T1000 (cell line): ENCODE measurements at regions not wholly inside any gene's neighbourhood (a gene's known extent, or its start where the extent isn't known, plus 50 kb on each side); places are given as distances from the start of the nearest gene placed in this dataset.
A peak's percentile ranks its signal among the peaks of the same experiment; 100 is the strongest.

Experiments used
- DNase-seq: peaks from one replicate; lab custom pipeline; 2025; ENCODE audit warnings: mixed read lengths; lab: John Stamatoyannopoulos, UW

DNA sequence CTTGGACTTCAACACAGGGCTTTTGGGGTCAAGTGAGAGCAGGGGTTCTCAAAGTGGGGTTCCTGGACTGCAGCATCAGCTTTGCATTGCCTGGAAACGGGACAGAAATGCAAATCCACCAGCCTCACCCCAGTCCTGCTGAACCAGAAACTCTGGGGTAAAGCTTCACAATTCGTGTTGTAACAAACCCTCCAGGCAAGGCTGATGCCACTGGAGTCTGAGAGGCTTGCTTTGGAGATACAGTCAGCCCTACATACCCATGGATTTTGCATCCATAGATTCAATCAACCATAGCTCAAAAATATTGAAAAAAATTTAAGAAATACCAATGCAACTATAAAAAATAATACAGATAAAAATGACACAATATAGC, 160.4 kb upstream of the ECI2 start:
- DNase-seq = no peak

DNA sequence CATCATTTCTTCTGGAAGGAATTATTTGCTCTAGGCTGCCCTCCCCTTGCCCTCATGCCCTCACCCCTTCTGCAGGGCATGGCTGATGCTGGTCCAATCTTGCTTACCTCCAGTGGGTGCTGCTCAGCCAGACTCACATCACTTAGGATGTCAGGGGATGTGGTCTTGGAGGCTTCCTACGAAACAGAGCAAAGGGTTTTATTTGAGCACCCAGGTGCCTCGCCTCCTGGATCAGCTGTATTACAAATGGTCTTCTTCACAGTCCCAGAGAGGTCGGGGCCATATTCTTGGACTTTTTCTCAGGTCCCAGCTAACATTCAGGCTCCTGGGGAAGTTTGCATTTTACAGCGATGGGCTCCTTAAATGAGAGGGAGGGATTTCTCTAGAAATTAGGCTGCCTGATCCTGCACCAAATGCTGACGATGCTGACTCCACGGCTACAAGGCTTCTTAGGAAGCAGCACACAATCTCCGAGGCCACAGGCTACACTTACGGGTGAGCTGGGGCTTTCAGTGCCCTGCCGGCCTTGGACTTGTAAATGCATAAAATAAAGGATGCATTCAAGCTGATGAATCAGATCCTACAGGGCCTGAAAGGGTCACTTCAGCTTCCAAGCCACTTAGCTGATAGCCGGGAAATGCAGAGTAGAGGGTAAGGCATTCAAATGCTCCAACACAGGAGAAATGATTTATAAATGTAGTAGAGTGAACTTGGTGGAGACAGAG, 159.8 kb upstream of the ECI2 start:
- no peak for DNase-seq

DNA sequence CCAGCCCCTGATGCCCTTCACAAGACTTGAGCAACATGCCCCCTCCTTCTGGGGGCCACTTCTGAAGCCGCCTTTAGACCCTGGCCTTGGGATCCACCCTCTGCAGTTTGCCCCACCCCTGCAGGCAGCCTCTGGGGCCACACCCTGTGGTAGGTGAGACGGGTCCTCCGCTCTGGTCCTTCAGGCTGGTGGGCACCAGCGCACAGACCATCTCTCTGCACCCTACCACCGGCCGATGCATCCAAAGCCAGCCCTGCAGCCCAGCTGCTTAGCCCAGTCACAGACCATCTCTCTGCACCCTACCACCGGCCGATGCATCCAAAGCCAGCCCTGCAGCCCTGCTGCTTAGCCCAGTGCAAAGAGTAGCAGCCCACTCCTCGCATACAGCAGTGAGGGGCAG, 159.3 kb upstream of the ECI2 start:
- no peak for DNase-seq

GRCh38 chr6:4291453-4292403, 156.4 kb upstream of the ECI2 start:
- peak; percentile 50 for DNase-seq

DNA sequence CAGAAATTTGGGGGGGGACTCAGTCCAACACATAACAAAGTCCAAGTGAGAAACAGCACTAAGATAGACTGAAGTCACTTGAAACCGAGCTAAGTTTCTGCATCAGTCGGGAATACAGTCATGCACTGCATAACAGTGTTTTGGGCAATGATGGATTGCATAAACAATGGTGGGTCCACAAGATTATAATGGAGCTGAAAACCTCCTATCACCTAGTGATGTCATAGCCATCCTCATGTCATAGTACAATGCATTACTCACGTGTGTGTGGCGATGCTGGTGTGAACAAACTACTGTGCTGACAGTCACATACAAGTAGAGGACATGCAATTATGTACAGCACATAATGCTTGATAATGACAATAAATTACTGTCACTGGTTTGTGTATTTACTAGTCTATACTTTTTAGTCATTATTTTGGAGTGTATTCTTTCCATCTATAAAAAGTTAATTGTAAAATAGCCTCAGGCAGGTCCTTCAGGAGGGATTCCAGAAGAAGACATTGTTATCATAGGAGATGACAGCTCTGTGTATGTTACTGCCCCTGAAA, 154.5 kb upstream of the ECI2 start:
- no peak for DNase-seq

DNA sequence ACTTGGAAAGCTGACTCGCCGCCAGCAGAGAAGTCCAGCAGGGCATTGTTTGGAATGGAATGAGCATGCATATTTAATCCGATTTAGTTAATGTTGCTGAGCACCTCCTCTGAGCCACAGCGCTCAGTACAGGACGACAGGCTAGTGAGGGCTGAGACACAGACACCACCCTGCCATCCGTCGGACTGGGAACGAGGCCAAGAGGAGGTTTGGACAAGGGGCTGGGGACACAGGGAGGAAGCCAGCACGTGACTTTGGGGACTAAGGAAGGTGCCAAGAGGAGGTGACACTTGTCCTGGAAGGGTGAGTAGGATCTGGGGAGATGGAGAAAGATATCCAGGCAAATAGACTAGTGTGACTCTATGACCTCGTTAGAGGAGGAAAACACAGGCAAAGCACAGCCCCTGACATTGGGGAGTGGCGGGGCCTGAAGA, 152.5 kb upstream of the ECI2 start:
- DNase-seq = no peak

- no peak for DNase-seq
Measured at GRCh38 chr6:4287372-4287771, 152.0 kb upstream of the ECI2 start.

DNA sequence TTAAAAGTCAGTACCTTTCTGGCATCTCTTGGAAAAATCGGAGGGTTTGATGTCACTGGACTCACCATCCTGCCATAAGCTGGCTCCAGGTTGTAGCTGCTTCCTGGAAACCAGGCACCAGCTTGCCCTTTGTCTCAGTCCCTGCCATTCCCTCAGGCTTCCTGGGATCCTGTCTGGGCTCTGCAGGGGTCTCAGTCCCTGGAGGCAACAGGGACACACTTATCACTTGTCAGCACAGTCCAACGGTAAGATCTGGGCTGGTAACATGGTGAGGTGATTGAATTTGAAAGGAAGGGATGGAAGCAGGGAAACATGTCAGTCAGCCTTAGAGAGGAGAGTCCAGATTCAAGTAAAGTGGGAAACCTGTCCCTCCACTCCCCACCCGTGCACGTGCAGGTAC, 147.6 kb upstream of the ECI2 start:
- no peak for DNase-seq

- no peak for DNase-seq
Measured at GRCh38 chr6:4281341-4282293, 146.2 kb upstream of the ECI2 start.

- peak; percentile 17 for DNase-seq
Measured at GRCh38 chr6:4280707-4281106, 145.3 kb upstream of the ECI2 start.

DNA sequence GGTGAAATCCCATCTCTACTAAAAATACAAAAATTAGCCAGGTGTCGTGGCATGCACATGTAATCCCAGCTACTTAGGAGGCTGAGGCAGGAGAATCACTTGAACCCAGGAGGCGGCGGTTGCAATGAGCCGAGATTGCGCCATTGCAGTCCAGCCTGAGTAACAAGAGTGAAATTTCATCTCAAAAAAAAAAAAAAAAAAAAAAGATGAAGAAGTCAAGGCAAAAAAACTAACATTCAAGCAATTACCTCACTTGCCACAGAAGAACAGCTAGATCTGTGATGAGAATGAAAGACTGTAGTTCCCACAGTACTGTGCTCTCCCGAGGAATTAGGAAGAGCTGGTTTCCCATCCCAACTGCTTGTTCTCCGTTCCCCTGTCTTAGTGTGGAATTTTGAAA, 144.7 kb upstream of the ECI2 start:
- no peak for DNase-seq

DNA sequence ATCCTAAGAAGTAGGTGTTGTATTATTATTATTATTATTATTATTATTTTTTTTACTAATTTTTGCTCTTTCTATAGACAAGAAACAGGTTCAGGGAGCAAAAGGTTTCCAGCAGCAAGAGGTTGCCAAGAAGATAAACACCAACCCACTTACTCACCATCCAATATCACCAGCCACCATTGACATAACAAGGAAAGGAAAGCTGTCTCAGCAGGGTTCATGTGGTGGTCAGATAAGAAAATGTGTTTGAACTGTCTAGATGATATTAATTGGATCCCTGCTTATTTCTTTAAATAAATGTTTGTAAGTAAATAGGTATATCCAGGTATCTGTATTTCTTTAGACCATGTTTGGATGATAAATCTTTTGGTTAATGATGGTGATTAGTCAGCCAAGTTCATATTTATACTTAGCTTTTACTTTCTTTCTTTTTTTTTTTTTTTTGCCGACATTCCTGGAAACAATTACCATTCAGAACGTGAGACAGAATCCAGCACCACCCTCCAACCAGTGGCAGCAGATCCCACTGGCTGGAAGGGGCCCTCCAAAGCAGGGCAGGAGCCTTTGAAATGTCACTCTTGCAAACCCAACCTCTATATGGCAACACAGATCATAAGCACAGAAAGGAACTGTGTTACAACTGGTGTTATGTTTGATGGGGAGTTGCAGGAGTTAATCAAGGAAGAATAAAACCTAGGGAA, 139.2 kb upstream of the ECI2 start:
- DNase-seq = no peak

GRCh38 chr6:4272996-4273395, 137.6 kb upstream of the ECI2 start:
- DNase-seq = no peak

DNA sequence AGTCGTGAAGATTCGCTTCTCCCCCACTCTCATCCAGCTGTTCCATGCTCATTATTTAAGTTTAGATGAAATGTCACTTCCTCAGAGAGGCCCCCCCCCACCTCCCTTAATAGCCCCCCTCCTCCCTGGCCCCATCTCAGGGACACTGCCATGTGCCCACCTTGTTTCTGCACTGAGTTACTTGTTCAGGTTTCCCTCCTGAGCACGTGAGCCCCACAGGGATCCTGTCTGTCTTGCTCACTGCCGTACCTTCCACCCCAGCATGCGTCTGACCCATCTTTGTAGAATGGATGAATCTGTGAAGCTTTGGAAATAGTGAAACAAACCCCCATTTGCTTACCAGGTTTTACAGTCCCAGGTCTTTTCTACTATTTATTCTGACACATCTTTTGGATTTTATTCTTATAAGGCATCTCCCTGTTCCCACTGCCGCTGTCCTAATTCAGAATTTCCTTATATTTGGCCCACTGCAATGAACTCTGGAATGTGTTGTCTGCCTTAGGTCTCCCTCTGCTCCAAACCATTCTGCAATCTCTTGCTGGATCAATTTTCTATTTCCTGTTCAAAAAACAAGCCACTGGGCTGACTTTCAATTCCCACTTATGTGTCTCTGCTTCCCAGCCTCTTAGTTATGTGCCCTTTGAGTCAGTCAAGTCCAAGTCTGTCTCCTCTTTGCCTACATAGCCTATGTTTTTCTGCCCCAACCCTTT, 136.5 kb upstream of the ECI2 start:
- DNase-seq = no peak

DNA sequence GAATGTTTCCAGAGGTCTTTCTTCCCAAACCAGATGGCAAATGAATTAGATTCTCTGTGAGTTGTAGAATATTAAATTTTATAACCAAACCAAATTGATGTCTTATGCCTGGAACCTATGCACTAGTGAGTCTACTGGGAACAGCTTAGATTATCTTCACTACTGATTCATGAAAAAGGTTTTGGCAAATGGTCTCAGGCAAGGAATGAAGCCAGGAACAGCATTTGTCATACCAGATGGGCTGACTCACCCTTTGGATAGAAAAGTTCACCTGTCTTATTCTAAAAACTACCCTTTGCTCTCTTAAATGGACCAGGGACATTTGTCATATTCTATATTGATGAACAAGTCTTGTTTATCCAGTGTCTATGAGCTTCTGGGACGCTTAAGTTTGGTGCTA, 135.4 kb upstream of the ECI2 start:
- DNase-seq = no peak

DNA sequence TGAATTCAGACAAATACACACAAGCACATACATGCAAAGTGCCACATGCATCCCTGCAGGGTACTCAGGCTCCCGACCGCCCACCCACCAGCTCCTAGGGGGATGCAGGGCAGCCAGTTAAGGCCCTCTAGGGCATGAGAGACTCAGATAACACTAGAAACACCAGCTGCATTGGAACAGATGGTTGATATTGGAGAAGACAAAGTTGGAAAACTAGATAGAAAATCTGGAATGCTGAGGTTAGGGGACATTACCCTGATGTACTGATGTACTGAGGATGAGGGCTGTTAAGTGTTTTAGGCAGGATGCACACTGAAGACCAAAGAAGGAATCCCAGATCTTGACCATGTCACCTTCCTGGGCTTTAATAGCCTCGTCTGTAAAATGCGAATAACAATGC, 134.6 kb upstream of the ECI2 start:
- DNase-seq = no peak

- DNase-seq = no peak
Measured at GRCh38 chr6:4268171-4268570, 132.8 kb upstream of the ECI2 start.

DNA sequence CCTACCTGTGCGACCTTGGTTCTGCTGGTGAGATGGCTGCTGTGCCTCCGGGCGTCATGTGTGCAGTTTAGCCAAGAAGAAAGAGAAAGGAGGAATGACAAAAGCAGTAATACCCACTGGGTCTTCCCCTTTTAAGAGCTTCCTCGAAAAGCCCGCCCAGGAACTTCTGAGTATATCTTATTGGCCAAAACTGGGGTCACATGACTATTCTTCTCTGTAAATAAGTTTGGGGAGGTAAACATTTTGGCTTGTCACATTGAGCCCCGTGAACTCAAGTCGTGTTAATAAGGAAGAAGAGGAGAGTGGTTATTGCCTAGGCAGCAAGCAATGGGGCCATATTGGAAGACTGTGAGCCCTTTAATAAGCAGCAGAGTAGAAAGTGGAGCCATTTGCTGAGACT, 130.4 kb upstream of the ECI2 start:
- DNase-seq = no peak

- DNase-seq = no peak
Measured at GRCh38 chr6:4264601-4265000, 129.2 kb upstream of the ECI2 start.

GRCh38 chr6:4264081-4264480, 128.7 kb upstream of the ECI2 start:
- no peak for DNase-seq

DNA sequence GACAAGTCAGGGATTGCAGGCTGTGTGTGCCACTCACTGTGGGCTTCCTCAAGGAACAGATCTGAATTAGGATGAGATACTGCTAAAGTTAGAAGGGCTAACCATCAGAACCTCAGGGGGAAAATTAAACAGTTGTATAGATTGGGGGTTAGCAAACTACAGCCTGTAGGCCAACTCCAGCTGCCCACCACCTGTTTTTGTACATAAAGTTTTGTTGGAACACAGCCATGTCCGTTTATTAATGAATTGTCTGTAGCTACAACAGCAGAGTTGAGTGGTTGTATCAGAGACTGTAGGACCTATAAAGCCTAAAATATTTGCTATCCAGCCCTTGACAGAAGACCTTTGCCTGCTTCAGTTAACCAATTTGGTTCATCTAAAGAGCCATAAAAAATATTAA, 127.2 kb upstream of the ECI2 start:
- no peak for DNase-seq
